ENCODE measurements at regions not wholly inside any gene's neighbourhood (a gene's known extent, or its start where the extent isn't known, plus 50 kb on each side); places are given as distances from the start of the nearest gene placed in this dataset.

DNA sequence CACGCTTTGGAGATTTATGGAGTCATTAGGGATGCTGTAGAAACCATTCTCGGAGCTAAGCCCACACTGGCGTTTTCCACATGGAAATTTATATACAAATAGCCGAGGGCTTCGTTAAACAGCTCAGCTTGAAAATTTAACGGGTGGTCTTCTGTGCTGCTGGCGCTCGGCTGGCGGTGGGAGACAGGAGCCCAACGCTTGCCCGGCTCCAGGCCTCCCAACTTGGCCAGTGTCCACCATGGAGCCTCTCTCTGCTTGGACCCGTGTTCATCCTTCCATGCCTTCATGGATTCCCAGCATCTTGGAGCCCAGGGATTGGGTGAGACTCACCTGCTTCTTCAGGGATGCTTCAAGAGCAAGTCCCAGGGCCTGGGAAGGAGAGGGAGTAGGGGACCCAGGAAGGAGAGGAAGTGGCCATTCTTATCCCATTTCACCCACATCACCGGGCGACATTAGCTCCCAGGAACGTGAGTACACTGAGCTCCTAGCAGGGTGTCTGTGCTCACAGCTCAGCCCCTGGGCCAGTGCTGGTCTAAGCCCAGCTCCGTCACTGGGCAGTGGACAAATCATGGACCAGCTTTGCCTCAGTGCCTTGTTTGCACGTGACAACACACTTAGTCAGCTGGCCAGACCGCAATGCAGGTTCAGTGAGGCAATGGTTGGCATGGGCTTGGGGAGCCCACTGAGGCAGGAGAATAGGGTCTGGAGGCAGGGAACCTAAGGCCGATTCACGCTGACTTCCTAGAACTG is 944.3 kb downstream of the BRD1 start:
- no peak for DNase-seq (ENCODE audit: extremely low read depth, low read depth)
- TF ChIP-seq, protein P1, sequence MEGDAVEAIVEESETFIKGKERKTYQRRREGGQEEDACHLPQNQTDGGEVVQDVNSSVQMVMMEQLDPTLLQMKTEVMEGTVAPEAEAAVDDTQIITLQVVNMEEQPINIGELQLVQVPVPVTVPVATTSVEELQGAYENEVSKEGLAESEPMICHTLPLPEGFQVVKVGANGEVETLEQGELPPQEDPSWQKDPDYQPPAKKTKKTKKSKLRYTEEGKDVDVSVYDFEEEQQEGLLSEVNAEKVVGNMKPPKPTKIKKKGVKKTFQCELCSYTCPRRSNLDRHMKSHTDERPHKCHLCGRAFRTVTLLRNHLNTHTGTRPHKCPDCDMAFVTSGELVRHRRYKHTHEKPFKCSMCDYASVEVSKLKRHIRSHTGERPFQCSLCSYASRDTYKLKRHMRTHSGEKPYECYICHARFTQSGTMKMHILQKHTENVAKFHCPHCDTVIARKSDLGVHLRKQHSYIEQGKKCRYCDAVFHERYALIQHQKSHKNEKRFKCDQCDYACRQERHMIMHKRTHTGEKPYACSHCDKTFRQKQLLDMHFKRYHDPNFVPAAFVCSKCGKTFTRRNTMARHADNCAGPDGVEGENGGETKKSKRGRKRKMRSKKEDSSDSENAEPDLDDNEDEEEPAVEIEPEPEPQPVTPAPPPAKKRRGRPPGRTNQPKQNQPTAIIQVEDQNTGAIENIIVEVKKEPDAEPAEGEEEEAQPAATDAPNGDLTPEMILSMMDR (IDR thresholded peaks at IDR 0.05; ENCODE audit: low read depth, low read length): no peak

GRCh38 chr22:48882636-48883200 is 945.0 kb downstream of the BRD1 start:
- DNase-seq (ENCODE audit: extremely low read depth, low read depth): no peak
- TF ChIP-seq, protein P1 (IDR thresholded peaks at IDR 0.05; ENCODE audit: low read depth, low read length): no peak

GRCh38 chr22:48881326-48881980 is 946.2 kb downstream of the BRD1 start:
- no peak for DNase-seq (ENCODE audit: extremely low read depth, low read depth)
- TF ChIP-seq, protein P1 (IDR thresholded peaks at IDR 0.05; ENCODE audit: low read depth, low read length): no peak

DNA sequence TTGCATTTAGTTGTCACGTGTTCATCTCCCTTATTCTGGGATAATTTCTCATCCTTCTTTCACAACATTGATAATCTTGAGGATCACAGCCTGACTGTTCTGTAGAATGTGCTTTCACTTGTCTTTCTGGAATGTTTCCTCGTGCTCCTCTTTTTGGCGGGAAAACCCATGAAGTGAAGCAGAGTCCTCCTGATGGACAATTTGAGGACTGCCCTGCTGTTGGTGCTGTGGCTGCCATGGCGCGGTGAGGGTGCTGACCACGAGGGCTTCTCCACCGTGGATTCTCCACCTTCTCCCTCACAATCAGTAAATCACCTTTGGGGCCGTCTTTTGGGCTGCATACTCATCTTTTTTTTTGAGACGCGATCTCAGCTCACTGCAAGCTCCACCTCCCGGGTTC is 946.9 kb downstream of the BRD1 start:
- no peak for DNase-seq (ENCODE audit: extremely low read depth, low read depth)
- TF ChIP-seq, protein P1 (IDR thresholded peaks at IDR 0.05; ENCODE audit: low read depth, low read length): no peak

GRCh38 chr22:48876951-48877350 is 950.7 kb downstream of the BRD1 start:
- TF ChIP-seq, protein P1 (IDR thresholded peaks at IDR 0.05; ENCODE audit: low read depth, low read length): no peak
- no peak for DNase-seq (ENCODE audit: extremely low read depth, low read depth)

DNA sequence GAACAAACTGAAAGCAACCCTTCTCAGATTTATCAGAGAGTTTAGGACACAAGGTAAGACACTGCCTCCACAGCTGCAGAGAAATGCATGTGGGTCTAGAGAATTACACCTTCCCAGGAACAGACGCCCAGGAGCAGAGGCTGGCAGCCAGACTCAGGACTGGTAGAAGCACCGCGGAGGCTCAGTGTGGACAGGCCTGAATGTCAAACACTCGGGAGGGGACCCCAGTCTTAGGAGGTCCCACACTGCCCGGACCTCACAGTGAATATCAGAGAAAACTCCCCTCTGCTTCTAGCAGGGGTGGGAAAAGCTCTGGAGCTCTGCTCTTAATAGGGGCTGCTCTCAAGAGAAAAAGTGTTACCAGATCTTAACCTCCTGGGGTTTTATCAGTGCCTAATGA is 952.7 kb downstream of the BRD1 start:
- DNase-seq (ENCODE audit: extremely low read depth, low read depth): no peak
- TF ChIP-seq, protein P1 (IDR thresholded peaks at IDR 0.05; ENCODE audit: low read depth, low read length): no peak

DNA sequence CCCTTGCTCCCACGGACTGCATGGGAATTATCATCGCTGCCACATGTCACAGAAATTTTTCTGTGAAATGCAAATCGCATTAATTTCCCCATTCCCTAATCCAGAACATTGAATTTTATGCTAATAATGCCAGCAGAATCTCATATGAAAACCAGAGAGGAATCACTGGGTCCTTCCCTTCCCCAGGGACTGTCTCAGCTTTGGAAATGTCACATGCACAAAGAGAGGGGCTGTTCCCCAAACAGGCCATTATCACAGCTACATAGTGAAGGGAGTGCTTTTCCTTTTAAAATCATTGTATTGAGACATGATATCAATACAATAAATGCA is 954.5 kb downstream of the BRD1 start:
- no peak for DNase-seq (ENCODE audit: extremely low read depth, low read depth)
- TF ChIP-seq, protein P1 (IDR thresholded peaks at IDR 0.05; ENCODE audit: low read depth, low read length): no peak
